Kidney capillary endothelial cell (primary cell): ENCODE measurements at regions not wholly inside any gene's neighbourhood (a gene's known extent, or its start where the extent isn't known, plus 50 kb on each side); places are given as distances from the start of the nearest gene placed in this dataset.
A peak's percentile ranks its signal among the peaks of the same experiment; 100 is the strongest.
"Not testable (repeated sequence)": the region's sequence is repeated elsewhere in the genome, so short reads cannot be mapped to it uniquely, and the experiment has no call there.

ENCODE experiments used
- DNase-seq: peaks from one replicate; pipeline ENCODE4 v3.0.0-alpha.2; 2018; ENCODE audit warnings: low spot score

GRCh38 chr20:48530957-48531356 is 296.8 kb downstream of the PREX1 start:
- no peak for DNase-seq

- DNase-seq, result no peak
Observed at GRCh38 chr20:48528346-48528745, 299.5 kb downstream of the PREX1 start.

GRCh38 chr20:48527771-48528170 is 300.0 kb downstream of the PREX1 start:
- no peak for DNase-seq

GRCh38 chr20:48526936-48527335 is 300.9 kb downstream of the PREX1 start:
- no peak for DNase-seq

- no peak for DNase-seq
Observed at GRCh38 chr20:48525400-48525799, 302.4 kb downstream of the PREX1 start.

- DNase-seq, result no peak
Observed at GRCh38 chr20:48524582-48524981, 303.2 kb downstream of the PREX1 start.

- DNase-seq, result peak; percentile 63
Observed at GRCh38 chr20:48523191-48523995, 304.4 kb downstream of the PREX1 start.

GRCh38 chr20:48521121-48521520 is 306.7 kb downstream of the PREX1 start:
- no peak for DNase-seq

GRCh38 chr20:48516196-48516595 is 311.6 kb downstream of the PREX1 start:
- DNase-seq, result peak; percentile 37

- not testable (repeated sequence) for DNase-seq
Observed at GRCh38 chr20:48514577-48514976, 313.2 kb downstream of the PREX1 start.

GRCh38 chr20:48512539-48512938 is 315.3 kb downstream of the PREX1 start:
- not testable (repeated sequence) for DNase-seq

GRCh38 chr20:48505066-48505465 is 322.7 kb downstream of the PREX1 start:
- not testable (repeated sequence) for DNase-seq

GRCh38 chr20:48503166-48503815 is 324.5 kb downstream of the PREX1 start:
- DNase-seq, result no peak

GRCh38 chr20:48502758-48503157 is 325.0 kb downstream of the PREX1 start:
- no peak for DNase-seq

GRCh38 chr20:48502016-48502415 is 325.8 kb downstream of the PREX1 start:
- no peak for DNase-seq

- not testable (repeated sequence) for DNase-seq
Observed at GRCh38 chr20:48500900-48501299, 326.9 kb downstream of the PREX1 start.

- DNase-seq, result not testable (repeated sequence)
Observed at GRCh38 chr20:48498939-48499338, 328.9 kb downstream of the PREX1 start.

GRCh38 chr20:48498125-48498524 is 329.7 kb downstream of the PREX1 start:
- DNase-seq, result not testable (repeated sequence)

- DNase-seq, result no peak
Observed at GRCh38 chr20:48493966-48494365, 333.8 kb downstream of the PREX1 start.

GRCh38 chr20:48493331-48493730 is 334.5 kb downstream of the PREX1 start:
- DNase-seq, result not testable (repeated sequence)

GRCh38 chr20:48492715-48493070 is 335.1 kb downstream of the PREX1 start:
- DNase-seq, result no peak

- no peak for DNase-seq
Observed at GRCh38 chr20:48492015-48492714, 335.6 kb downstream of the PREX1 start.
